GM15510 (cell line): ENCODE measurements at regions not wholly inside any gene's neighbourhood (a gene's known extent, or its start where the extent isn't known, plus 50 kb on each side); places are given as distances from the start of the nearest gene placed in this dataset.

Source experiments
- POLR2A ChIP-seq: IDR thresholded peaks from 3 replicates; pipeline ENCODE4 v1.6.1; 2011; ENCODE audit warnings: borderline replicate concordance; ENCODE audit not compliant: insufficient read length; ENCODE audit errors: extremely low read depth

GRCh38 chr9:89992326-89993198, 387.8 kb downstream of the GADD45G start:
- TF ChIP-seq POLR2A = no peak

GRCh38 chr9:89993678-89994630, 389.1 kb downstream of the GADD45G start:
- TF ChIP-seq POLR2A = no peak

GRCh38 chr9:89994988-89995613, 390.3 kb downstream of the GADD45G start:
- no peak for TF ChIP-seq POLR2A

GRCh38 chr9:89996116-89996515, 391.3 kb downstream of the GADD45G start:
- TF ChIP-seq POLR2A = no peak

GRCh38 chr9:89996773-89997172, 392.0 kb downstream of the GADD45G start:
- no peak for TF ChIP-seq POLR2A

- no peak for TF ChIP-seq POLR2A
Measured at GRCh38 chr9:89998633-89999032, 393.8 kb downstream of the GADD45G start.

GRCh38 chr9:89999176-89999533, 394.3 kb downstream of the GADD45G start:
- no peak for TF ChIP-seq POLR2A

- TF ChIP-seq POLR2A = peak; percentile 24
Measured at GRCh38 chr9:89999534-90000370, 394.9 kb downstream of the GADD45G start.

GRCh38 chr9:90000925-90001324, 396.1 kb downstream of the GADD45G start:
- TF ChIP-seq POLR2A = no peak

GRCh38 chr9:90001747-90002146, 396.9 kb downstream of the GADD45G start:
- no peak for TF ChIP-seq POLR2A

- TF ChIP-seq POLR2A = no peak
Measured at GRCh38 chr9:90002397-90003271, 397.8 kb downstream of the GADD45G start.

GRCh38 chr9:90005388-90005787, 400.6 kb downstream of the GADD45G start:
- no peak for TF ChIP-seq POLR2A
